ENCODE measurements at regions not wholly inside any gene's neighbourhood (a gene's known extent, or its start where the extent isn't known, plus 50 kb on each side); places are given as distances from the start of the nearest gene placed in this dataset.

GRCh38 chr7:94810496-94810895 is 96.9 kb upstream of the PPP1R9A start:
- ATAC-seq = no peak
- intact Hi-C loops (cut with micrococcal nuclease; ENCODE audit: unreplicated experiment) = no loop called here

DNA sequence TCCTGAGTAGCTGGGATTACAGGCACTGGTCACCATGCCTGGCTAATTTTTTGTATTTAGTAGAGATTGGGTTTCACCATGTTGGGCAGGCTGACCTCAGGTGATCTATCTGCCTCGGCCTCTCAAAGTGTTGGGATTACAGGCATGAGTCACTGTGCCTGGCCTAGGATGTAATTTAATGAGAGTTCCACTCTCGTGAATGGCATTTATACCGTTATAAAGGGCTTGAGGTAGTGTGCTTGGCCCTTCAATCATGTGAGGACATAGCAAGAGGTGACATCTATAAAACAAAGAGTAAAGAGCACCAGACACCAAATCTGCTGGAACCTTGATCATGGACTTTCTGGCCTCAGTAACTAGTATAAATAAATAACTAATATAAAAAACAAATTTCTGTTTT is 93.5 kb upstream of the PPP1R9A start:
- no peak overlapping the region for H3K27ac ChIP-seq (ENCODE audit: low read length)
- DNase-seq (ENCODE audit: low read depth, low spot score) (no peak), ATAC-seq (no peak)
- ChIA-PET CTCF (no interaction called here), POLR2A (no interaction called here)
- intact Hi-C loops (cut with micrococcal nuclease; ENCODE audit: unreplicated experiment) = no loop called here
- in situ Hi-C loops (cut with HindIII; ENCODE audit: low pct_unique_long_range_greater_than_20kb, low sequenced_read_pairs) = no loop called here
- H3K4me1 ChIP-seq (ENCODE audit: control insufficient read depth, insufficient read depth, low read length) = no peaks in the 10 kb centered on the region
- H3K27me3 ChIP-seq (ENCODE audit: control insufficient read depth, insufficient read depth, low read length) = no peaks in the 10 kb centered on the region
- H3K9me3 ChIP-seq (ENCODE audit: control insufficient read depth, insufficient read depth, low read depth, low read length) = no peaks in the 10 kb centered on the region
- H3K36me3 ChIP-seq (ENCODE audit: control insufficient read depth, insufficient read depth, low read length) = no peaks in the 10 kb centered on the region
- TF ChIP-seq SIN3A (IDR thresholded peaks at IDR 0.05; ENCODE audit: borderline replicate concordance, insufficient read depth, low read depth, low read length) (no peak), CTCF (IDR thresholded peaks at IDR 0.05) (no peak), TCF7L2 (IDR thresholded peaks at IDR 0.05; ENCODE audit: low read depth, low read length) (no peak), POLR2AphosphoS5 (IDR thresholded peaks at IDR 0.05; ENCODE audit: low read depth, low read length) (no peak)
- TF ChIP-seq, protein P1, sequence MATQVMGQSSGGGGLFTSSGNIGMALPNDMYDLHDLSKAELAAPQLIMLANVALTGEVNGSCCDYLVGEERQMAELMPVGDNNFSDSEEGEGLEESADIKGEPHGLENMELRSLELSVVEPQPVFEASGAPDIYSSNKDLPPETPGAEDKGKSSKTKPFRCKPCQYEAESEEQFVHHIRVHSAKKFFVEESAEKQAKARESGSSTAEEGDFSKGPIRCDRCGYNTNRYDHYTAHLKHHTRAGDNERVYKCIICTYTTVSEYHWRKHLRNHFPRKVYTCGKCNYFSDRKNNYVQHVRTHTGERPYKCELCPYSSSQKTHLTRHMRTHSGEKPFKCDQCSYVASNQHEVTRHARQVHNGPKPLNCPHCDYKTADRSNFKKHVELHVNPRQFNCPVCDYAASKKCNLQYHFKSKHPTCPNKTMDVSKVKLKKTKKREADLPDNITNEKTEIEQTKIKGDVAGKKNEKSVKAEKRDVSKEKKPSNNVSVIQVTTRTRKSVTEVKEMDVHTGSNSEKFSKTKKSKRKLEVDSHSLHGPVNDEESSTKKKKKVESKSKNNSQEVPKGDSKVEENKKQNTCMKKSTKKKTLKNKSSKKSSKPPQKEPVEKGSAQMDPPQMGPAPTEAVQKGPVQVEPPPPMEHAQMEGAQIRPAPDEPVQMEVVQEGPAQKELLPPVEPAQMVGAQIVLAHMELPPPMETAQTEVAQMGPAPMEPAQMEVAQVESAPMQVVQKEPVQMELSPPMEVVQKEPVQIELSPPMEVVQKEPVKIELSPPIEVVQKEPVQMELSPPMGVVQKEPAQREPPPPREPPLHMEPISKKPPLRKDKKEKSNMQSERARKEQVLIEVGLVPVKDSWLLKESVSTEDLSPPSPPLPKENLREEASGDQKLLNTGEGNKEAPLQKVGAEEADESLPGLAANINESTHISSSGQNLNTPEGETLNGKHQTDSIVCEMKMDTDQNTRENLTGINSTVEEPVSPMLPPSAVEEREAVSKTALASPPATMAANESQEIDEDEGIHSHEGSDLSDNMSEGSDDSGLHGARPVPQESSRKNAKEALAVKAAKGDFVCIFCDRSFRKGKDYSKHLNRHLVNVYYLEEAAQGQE (IDR thresholded peaks at IDR 0.05; ENCODE audit: insufficient read depth in 1 of 2, low read depth in 2 of 2, low read length in 1 of 2) = no peak
- no TSS peak for BruUV-seq (replicated peaks)
- H3K4me3 ChIP-seq (ENCODE audit: low read depth in 2 of 2, low read length in 2 of 2) = no peak overlapping the region

More at GRCh38 chr7:94810496-94810895, 96.9 kb upstream of the PPP1R9A start:
- H3K4me3 ChIP-seq (ENCODE audit: low read depth in 2 of 2, low read length in 2 of 2) = no peak overlapping the region
- TF ChIP-seq, protein P1 (IDR thresholded peaks at IDR 0.05; ENCODE audit: insufficient read depth in 1 of 2, low read depth in 2 of 2, low read length in 1 of 2) = no peak
- TF ChIP-seq CTCF (IDR thresholded peaks at IDR 0.05) (no peak), POLR2AphosphoS5 (IDR thresholded peaks at IDR 0.05; ENCODE audit: low read depth, low read length) (no peak), TCF7L2 (IDR thresholded peaks at IDR 0.05; ENCODE audit: low read depth, low read length) (no peak), SIN3A (IDR thresholded peaks at IDR 0.05; ENCODE audit: borderline replicate concordance, insufficient read depth, low read depth, low read length) (no peak)
- in situ Hi-C loops (cut with HindIII; ENCODE audit: low pct_unique_long_range_greater_than_20kb, low sequenced_read_pairs) = no loop called here
- no peaks in the 10 kb centered on the region for H3K4me1 ChIP-seq (ENCODE audit: control insufficient read depth, insufficient read depth, low read length)
- no peak overlapping the region for H3K27ac ChIP-seq (ENCODE audit: low read length)
- DNase-seq (ENCODE audit: low read depth, low spot score) = no peak
- POLR2A ChIA-PET = no interaction called here
- no peaks in the 10 kb centered on the region for H3K27me3 ChIP-seq (ENCODE audit: control insufficient read depth, insufficient read depth, low read length)
- CTCF ChIA-PET = no interaction called here
- no TSS peak for BruUV-seq (replicated peaks)
- H3K9me3 ChIP-seq (ENCODE audit: control insufficient read depth, insufficient read depth, low read depth, low read length) = no peaks in the 10 kb centered on the region
- no peaks in the 10 kb centered on the region for H3K36me3 ChIP-seq (ENCODE audit: control insufficient read depth, insufficient read depth, low read length)
